SH-SY5Y (cell line): ENCODE measurements at regions not wholly inside any gene's neighbourhood (a gene's known extent, or its start where the extent isn't known, plus 50 kb on each side); places are given as distances from the start of the nearest gene placed in this dataset.

ENCODE experiments used
- GATA2 ChIP-seq: IDR thresholded peaks from 2 replicates; pipeline ENCODE4 v1.6.1; 2011; ENCODE audit warnings: mild to moderate bottlenecking, low read depth, low read length
- GATA3 ChIP-seq: IDR thresholded peaks from 2 replicates; pipeline ENCODE4 v1.6.1; 2011; ENCODE audit warnings: low read depth, mild to moderate bottlenecking, low read length, moderate library complexity

GRCh38 chr11:116387641-116388040, 385.1 kb downstream of the BUD13 start:
- TF ChIP-seq GATA2 (no peak), GATA3 (no peak)

DNA sequence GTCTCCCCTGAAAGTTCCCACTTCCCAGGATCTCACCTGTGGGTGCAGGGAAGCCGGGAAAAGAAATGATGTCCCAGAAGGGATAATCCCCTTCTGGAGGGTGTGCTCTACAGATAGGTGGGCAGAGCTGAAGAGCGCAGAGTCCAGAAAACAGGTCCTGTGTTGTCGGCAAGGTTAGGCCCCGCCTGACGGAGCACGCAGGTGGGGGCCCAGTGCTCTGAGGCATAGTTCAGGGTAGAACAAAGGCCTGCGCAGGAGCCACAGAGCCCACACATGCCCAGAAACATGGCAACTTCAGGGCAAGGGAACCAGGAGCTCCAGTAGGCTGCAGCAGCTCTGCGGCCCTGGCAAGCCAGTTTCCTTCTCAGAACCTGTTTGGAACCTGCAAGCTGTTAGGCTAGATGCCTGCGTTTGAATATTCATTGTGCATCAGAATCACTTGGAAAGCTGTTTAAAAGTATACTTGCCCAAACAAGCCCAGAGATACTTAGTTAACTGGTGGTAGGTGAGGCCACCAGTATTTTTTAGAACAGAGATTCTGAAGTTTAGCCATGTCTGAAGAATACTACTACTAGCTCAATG, 386.6 kb downstream of the BUD13 start:
- no peak for TF ChIP-seq GATA3
- no peak for TF ChIP-seq GATA2

DNA sequence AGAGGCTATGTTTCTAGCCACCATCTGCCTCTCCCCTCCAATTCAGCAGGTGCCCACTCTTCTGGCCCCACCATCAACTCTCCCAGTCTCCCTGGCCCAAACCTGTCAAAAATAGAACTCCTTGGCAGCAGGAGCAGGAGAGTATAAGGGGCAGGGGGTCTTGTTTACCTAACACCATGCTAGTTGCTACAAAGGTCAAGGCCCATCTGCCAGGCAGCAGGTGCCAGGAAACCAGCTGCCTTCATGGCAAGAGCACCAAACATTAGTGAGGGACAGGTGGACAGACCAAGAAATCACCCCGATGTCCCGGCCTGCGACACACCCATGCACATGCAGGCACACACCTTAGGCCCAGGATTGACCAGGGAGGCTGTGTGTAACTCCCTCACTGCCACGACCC, 387.9 kb downstream of the BUD13 start:
- TF ChIP-seq GATA3 (no peak), GATA2 (no peak)

- TF ChIP-seq GATA3, result no peak
- TF ChIP-seq GATA2, result peak; percentile 70
Measured at GRCh38 chr11:116384407-116384806, 388.4 kb downstream of the BUD13 start.

DNA sequence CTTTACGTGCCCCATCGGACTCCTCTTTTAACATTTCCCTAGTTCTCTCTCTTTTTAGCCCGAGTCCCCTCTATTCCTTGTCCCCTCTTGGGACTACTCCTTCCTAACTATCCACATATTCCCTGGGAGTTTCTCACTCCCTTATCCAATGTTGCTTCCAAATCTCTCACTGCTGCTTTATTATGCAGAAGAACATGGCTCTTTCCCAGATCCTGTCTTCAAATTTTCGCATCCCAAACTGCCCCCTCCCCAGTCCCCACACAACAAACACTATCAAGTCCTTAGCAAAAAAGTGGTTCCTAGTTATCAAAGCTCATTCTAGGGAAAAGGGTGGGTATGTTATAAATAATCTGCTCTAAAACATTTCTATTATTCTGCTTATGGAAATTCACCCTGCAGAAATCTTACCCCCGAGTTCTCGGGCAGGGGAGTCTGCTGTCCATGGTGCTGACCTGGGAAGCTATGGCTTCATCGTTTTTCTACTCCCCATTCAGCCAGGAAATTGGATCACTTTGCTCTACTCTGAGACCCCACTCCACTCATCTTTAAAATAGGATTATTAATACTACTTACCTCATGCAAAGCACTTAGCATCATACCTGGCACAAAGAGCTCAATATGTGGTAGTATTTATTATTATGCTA, 393.5 kb downstream of the BUD13 start:
- TF ChIP-seq GATA2 (no peak), GATA3 (no peak)

GRCh38 chr11:116376547-116376946, 396.2 kb downstream of the BUD13 start:
- TF ChIP-seq GATA3, result no peak
- no peak for TF ChIP-seq GATA2

- TF ChIP-seq GATA3 (no peak), GATA2 (no peak)
Measured at GRCh38 chr11:116376054-116376453, 396.7 kb downstream of the BUD13 start.

- TF ChIP-seq GATA3 (no peak), GATA2 (no peak)
Measured at GRCh38 chr11:116375221-116375620, 397.6 kb downstream of the BUD13 start.

- TF ChIP-seq GATA2 (no peak), GATA3 (no peak)
Measured at GRCh38 chr11:116374085-116374484, 398.7 kb downstream of the BUD13 start.

- TF ChIP-seq GATA2 (no peak), GATA3 (no peak)
Measured at GRCh38 chr11:116373104-116373944, 399.5 kb downstream of the BUD13 start.

DNA sequence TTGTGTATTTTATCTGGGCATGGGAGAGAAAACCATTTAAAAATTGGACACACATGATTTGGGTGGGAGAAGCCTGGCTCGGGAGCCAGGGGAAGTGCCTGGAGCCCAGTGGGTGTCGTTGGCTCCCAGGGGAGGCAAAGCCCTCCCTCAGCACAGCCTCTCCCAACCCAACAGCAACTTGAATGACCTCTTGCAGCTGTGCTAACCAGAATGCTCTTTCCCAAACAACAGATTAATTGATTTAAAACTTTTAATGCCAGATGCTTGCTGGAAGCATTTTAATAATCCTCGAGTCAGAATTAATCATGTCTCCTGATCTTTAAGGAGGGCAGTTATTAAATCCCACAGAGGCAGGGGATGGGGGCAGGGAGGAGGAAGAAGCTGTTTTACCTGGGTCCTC, 401.6 kb downstream of the BUD13 start:
- TF ChIP-seq GATA2 (0 out of 2 replicates have a peak, but pooled peaks have one; percentile 21), GATA3 (no peak)

- TF ChIP-seq GATA2 (no peak), GATA3 (no peak)
Measured at GRCh38 chr11:116368784-116369183, 404.0 kb downstream of the BUD13 start.

DNA sequence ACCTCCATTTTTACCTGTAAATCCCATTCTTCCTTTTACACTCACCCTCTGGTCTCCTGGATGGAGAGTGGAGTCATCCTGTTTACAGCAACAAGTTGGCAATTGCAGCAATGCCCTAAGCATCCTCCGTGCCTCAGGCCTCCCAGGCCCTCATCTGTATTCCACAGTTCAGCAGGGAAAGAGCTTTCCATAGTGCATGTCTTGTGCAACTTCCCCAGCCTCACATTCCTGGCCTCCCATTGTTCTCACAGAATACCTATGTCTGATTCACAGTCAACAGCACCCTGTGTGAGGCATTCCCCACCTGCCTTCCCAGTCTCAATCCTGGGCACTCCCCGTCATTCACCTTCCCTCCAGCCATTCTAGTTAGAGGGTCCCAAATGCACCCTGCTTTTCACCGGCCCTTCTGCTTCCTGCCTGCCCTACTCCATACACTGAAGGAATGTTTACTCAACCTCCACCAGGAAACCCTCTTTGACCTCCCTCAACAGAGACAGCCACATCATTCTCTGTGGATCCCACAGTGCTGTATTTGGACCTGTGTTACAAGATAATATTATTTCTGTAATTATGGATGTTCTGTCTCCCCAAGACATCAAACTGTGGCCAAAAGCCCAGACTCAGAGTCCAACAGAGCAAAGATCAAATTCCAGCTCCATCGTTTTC, 405.7 kb downstream of the BUD13 start:
- TF ChIP-seq GATA3 (no peak), GATA2 (no peak)

- no peak for TF ChIP-seq GATA3
- no peak for TF ChIP-seq GATA2
Measured at GRCh38 chr11:116366451-116366850, 406.3 kb downstream of the BUD13 start.
